IPS-NIHi11 (cell line): ENCODE measurements at regions not wholly inside any gene's neighbourhood (a gene's known extent, or its start where the extent isn't known, plus 50 kb on each side); places are given as distances from the start of the nearest gene placed in this dataset.
A peak's percentile ranks its signal among the peaks of the same experiment; 100 is the strongest.
"Not testable (repeated sequence)": the region's sequence is repeated elsewhere in the genome, so short reads cannot be mapped to it uniquely, and the experiment has no call there.

Experiments used
- DNase-seq: peaks from one replicate; pipeline ENCODE4 v3.0.0; 2012; ENCODE audit warnings: mixed read lengths, low spot score

DNA sequence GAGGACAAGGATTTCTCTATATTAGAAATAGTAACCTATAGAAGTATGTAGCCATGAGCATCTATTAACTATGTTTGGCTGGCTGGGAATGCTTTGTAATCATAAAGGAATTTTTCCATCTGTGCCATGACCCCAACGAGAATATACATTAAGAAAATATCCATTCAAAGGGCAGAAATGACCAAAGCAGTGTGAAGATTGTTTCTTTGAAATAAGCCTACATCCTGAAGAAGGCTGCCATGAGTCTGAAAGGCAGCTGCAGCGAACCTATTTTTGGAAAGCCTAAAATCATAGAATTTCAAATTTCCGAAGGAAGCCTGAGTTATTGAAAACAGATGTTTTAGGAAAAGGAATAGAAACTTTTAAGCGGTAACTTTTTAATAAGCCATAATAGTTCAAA, 244.2 kb upstream of the FOXK1 start:
- DNase-seq = no peak

DNA sequence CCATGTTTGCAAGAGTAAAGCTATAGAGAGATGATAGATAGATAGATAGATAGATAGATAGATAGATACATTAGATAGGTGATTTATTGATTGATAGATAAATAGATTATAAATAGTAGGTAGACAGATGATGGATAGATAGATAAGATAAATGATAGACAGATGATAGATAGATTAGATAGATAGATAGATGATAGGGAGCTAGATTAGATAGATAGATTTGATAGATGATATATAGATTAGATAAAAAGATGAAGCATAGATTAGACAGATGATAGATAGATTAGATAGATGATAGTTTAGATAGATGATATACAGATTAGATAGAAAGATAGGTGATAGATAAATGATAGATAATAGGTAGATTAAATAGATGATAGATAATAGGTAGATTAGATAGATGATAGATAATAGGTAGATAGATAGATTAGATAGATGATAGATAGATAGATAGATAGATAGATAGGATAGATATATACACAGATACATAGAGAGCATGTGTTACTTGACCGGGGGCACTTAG, 243.3 kb upstream of the FOXK1 start:
- no peak for DNase-seq

DNA sequence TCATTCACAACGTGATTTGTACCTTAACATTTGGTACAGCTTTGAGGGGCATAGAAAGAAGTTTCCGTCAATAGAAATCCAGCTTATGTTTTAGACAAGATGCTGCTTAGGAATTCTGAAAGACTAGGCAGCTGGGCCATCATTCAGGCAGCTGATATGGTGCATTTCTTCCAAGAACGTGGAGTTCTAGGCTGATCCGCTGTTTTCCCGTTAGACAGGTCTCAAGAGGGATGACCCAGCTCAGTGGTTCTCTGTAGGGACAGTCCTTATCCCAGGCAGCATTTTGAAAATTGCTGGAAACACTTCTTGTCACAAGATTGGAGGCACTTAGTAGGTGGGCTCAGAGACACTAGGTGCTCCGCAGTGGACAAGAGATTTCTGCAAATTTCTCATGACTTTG, 242.7 kb upstream of the FOXK1 start:
- DNase-seq = no peak

DNA sequence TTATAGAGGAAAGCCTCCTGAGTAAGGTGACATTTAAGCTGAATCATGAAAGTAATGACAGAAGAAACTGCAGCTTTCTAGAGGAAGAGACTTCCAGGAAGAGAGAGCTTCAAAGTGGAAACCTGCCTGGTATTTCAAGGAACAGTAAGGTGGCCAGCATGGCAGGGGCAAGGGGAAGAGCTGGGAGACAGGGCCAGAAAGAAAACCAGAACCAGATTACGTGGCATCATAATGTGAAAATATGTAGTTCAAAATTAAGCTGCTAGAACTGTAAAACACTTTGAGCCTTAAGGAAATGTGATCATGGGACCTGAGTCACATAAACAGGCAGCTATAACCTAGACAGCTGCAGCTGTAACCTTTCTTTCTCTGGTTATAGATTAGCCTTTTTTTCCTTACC, 238.0 kb upstream of the FOXK1 start:
- no peak for DNase-seq

DNA sequence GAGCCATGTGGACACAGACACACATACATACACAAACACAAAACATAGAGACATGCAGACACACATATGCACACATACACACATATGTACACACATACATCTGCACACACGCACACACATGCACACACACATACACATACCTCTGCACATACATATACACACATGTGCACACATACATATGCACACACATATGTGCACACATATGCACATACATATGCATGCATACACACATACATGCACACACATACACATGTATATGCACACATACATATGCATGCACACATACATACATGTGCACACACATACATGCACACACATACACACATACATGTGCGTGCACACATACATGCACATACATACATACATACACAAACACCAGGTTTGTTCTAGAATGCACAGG, 236.3 kb upstream of the FOXK1 start:
- no peak for DNase-seq

DNA sequence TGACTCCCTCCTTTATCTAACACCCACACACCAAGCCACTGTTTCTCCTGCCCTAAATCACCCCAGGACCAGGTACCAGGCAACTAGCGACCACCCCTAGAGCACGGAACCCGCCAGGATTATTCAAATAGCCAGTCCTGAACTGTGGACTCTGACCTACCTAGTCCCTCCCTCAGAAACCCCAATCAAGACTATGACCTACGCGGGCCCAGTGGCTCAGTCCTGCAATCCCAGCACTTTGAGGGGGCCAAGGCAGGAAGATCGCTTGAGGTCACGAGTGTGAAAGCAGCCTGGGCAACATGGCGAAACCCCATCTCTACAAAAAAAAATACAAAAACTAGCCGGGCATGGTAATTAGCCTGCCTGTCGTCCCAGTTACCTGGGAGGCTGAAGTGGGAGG, 232.8 kb upstream of the FOXK1 start:
- no peak for DNase-seq

DNA sequence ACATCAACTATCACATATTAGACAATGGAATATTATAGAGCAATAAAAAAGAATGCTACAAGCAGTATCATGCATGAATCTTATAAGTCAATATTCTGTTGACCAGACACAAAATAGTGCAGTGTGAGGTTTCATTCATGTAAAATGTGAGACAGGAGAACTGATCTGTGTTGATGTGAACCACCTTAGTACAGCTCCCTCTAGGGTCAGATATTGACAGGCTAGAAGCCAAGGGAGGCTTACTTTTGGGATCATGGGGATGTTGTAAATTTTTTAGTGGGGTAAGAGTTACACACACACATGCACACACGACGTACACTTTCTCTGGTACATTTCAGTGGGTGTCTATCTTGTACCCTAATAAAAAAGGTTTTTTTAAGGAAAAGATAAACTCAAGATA, 231.6 kb upstream of the FOXK1 start:
- no peak for DNase-seq

DNA sequence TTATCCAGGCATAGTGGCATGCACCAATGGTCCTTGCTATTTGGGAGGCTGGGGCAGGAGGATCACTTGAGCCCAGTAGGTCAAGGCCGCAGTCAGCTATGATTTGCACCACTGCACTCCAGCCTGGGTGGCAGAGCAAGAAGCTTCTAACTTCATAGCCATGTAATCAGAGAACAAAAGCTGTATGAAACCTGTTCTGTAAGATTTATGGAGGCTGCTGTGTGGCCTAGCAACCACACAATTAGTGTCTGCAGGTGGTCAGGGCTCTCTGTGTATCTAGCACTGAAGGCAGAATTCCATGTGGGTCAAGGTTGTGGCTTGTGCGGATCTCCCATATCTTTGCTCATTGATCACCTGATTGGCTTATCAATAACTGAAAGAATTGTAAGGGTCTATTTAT, 221.5 kb upstream of the FOXK1 start:
- no peak for DNase-seq

DNA sequence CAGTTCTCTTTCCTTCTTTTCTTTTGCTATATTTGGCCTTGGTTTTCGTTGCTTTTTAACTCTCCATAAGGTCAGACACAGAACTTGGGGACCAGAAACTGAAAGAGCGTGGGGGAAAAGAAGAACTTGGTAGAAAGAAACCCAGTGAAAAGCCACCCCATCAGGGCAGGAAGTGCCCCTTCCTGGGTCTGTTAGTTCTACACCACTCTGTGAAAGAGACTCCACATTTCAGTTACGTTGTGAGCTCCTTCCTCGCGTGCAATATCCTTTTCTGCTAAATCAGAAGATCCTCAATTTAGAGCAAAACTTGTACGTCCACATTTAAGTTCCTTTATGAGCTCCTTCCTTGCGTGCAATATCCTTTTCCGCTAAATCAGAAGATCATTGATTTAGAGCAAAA, 220.6 kb upstream of the FOXK1 start:
- no peak for DNase-seq

DNA sequence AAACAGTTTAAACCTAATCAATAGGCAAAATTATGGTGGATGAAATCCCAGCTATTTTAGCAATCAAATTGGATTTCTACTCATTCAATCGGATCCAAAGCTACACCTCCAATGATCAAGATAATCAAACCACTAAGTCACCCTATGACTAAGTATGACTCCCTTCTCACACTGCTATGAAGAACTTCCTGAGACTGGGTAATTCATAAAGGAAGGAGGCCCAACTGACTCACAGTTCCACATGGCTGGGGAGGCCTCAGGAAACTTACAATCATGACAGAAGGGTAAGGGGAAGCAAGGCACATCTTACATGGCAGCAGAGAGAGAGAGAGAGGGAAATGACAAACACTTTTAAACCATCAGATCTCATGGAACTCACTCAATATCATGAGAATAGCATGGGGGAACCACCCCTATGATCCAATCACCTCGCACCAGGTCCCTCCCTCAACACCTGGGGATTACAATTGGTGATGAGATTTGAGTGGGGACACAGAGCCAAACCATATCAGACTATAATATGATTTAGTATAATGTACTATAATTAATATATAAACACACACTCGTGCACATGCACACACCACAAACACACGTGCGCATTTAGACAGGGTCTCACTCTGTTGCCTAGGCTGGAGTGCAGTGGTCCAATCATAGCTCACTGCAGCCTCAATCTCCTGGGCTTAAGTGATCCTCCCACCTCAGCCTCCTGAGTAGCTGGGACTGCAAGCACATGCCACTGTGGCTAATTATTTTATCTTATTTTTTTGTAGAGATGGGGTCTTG, 213.6 kb upstream of the FOXK1 start:
- no peak for DNase-seq

DNA sequence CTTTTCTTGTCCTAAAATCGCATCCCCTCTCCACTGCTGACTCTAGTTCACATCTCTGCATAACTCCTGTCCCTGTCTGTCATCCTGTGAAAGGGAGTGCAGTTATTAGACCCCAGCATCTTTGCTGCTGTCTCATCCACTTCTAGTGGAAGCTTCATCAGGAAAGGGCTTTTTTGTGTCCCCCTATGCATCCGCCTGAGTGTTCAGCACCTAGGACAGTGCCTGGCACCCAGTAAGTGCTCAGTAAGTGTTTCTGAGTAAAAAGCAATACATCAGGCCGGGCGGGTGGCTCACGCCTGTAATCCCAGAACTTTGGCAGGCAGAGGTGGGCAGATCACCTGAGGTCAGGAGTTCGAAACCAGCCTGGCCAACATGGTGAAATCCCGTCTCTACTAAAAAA, 211.8 kb upstream of the FOXK1 start:
- DNase-seq = no peak

DNA sequence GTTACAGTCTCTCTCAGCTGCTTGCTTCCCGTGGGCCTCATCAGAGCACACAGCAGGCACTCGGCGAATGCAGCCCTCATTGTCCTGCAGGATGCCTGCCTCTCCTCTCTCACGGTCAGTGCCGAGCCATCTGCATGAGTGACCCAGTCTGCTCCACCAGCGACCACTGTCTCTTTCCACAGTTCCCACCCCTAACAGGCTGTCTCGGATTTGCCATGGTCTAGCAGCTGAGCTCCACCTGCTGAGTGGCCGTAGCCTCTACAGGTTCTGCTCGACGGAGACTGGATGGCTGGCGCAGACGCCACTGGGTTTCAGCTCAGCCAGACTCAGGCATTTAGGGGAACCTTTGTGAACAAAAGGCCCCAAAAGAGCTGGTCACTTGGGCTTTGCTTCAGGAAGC, 209.4 kb upstream of the FOXK1 start:
- DNase-seq = peak; percentile 23

DNA sequence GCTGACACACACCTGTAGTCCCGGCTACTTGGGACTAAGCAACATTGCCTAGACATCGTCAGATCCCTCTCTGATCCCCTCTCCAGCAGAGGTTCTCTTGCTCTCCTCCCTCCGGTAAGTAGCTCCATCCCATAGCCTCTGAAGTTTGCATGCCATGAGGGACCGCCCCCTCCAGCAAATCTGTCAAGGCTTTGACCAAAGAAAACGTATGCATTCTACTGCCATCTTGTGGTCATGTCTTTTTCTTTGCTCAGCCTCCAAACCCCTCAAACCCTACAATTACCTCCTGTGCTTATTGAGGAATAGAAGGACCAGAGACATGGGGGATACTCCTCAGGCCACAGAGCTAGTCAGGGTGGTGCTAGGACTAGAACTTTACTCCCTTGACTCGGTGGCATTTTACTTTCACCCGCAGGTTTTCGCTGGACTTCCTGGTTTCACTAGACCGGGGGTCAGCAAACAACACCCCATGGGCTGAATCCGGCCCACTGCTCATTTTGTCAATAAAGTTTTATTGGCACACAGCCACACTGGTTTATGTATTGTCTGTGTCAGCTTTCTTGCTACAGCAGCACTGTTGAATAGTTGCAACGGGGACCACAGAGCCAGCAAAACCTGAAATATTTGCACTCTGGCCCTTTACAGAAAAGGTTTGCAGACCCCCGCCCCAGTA, 202.6 kb upstream of the FOXK1 start:
- DNase-seq = peak; percentile 82

DNA sequence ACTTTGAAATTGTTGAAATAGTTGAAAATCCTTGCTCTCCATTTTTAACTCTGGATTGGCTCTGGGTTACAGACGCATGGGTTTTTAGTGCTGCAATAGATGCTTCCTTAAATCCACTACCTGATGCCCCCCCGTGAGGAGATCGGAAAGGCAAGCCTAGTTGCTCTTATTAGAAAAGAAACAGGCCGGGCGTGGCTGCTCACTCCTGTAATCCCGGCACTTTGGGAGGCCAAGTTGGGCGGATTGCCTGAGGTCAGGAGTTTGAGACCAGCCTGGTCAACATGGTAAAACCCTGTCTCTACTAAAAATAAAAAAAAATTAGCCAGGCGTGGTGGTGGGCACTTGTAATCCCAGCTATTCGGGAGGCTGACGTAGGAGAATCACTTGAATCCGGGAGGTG, 202.0 kb upstream of the FOXK1 start:
- not testable (repeated sequence) for DNase-seq

DNA sequence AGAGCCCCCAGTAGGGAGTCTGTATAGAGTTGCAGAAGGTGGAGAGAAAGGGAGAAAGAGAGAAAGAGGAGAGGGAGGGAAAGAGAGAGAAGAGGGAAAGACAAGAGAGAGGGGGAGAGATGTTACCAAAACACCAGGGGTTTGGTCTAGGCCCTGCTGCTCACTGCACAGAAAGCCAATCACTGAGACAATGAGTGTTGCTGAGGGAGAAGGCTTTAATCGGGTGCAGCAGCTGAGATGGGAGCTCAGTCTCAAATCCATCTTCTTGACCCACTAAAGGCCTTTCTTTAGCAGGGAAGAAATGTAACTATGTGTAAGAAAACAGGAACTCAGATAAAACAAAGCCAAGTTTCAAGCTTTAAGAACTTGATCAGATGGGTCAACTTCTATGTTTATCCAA, 198.2 kb upstream of the FOXK1 start:
- no peak for DNase-seq

DNA sequence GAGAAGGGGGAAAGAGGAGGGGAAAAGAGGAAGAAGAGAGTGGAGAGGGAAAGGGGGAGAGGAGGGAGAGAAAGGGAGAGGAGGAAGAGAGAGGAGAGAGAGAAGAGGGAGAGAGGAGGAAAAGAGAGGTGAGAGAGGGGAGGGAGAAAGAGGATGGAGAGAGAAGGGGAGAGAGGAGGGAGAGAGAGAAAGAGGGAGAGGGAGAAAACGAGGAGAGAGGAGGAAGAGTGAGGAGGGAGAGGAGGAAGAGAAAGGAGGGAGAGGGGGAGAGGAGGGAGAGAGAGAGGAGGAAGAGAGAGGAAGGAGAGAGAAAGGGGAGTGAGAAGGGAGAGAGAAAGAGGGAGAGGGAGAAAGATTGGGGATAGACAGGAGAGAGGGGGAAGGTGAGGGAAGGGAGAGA, 197.6 kb upstream of the FOXK1 start:
- no peak for DNase-seq

DNA sequence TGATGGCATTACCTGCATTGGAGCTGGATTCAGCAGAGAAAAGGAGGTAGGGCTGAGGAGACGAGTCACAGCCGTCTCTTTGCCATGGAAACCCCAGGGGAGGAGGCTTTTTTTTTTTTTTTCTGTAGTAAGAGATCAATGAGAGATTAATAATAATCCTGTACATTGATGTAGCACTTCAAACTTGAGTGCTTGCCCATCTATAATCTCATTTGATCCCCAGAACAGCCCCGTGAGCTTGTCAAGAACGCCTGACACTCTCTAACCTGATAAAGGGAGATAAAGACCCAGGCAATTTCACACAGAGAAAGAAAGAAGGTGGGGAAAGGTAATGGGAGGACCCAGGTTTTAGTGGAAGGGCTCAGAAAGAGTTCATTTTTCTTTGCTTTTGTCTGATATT, 195.2 kb upstream of the FOXK1 start:
- DNase-seq = no peak

DNA sequence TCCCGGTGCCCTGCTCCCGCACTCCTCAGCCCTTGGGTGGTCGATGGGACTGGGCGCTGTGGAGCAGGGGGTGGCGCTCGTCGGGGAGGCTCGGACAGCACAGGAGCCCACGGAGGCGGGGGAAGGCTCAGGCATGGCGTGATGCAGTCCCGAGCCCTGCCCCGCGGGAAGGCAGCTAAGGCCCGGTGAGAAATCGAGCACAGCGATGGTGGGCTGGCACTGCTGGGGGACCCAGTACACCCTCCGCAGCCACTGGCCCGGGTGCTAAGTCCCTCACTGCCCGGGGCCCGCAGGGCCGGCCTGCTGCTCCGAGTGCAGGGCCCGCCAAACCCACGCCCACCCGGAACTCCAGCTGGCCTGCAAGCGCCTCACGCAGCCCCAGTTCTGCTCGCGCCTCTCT, 185.2 kb upstream of the FOXK1 start:
- not testable (repeated sequence) for DNase-seq

DNA sequence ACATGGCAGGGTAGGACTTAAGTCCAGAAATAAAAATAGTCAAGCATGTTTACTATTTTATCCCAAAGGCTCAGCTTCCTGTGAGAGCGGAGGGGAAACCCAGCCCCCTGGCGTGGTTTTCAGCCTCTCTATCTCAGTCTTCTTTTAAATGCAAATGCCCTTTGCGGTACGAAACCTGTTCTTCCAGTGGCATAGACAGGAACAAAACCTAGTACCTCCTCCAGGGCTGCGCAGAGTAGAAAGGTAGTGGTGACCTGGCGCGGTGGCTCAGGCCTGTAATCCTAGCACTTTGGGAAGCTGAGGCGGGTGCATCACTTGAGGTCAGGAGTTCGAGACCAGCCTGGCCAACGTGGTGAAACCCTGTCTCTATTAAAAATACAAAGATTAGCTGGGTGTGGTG, 181.3 kb upstream of the FOXK1 start:
- peak; percentile 29 for DNase-seq

DNA sequence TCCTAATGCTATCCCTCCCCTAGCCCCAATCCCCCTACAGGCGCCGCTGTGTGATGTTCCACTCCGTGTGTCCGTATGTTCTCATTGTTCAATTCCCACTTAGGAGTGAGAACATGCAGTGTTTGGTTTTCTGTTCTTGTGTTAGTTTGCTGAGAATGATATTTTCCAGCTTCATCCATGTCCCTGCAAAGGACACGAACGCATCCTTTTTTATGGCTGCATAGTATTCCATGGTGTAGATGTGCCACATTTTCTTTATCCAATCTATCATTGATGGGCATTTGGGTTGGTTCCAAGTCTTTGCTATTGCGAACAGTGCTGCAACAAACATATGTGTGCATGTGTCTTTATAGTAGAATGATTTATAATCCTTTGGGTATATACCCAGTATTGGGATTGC, 174.2 kb upstream of the FOXK1 start:
- DNase-seq = not testable (repeated sequence)

DNA sequence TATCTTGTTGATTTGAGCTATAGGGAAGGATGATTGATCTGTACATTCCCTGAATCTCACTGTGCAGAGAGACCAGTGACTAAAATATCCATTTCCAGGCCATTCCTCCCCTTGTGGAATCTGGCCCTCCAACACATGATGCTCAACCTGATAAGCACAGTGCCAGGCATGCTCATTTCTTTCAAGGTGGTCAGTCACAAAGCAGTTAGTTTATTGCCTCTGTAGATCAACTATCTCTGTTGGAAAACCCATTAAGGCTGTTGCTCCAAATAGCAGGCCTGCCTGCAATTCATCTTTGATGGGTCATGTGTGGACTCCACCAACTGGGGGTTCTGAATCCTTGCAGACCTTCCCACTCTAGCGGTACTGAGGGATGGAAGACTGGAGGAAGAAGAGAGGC, 168.6 kb upstream of the FOXK1 start:
- DNase-seq = no peak

DNA sequence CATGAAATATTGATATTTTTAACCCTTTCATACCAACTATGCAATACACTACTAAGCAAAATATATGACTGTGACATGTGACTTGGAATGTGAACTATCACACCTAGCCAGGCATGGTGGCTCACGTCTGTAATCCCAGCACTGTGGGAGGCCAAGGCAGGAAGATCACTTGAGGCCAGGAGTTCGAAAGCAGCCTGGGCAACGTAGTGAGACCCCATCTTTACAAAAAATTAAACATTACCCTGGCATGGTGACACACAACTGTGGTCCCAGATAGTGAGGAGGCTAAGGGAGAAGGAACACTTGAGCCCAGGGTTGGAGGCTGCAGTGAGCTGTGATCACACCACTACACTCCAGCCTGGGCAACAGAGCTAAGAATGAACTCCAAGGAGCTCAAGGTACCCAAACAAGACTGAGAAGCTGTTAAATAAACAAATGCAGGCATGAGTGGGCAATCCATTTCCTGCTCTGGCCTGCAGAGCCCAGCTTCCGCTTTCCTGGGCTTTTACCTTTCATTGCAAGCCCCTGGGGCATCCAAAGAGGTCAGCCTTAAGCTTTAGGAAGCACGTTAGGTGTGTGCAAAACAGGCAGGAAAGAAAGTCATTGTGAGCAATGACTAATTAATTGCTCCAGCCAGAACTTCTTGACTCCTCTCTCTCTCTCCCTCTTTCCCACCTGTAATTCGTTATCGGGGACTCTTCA, 162.1 kb upstream of the FOXK1 start:
- DNase-seq = no peak

DNA sequence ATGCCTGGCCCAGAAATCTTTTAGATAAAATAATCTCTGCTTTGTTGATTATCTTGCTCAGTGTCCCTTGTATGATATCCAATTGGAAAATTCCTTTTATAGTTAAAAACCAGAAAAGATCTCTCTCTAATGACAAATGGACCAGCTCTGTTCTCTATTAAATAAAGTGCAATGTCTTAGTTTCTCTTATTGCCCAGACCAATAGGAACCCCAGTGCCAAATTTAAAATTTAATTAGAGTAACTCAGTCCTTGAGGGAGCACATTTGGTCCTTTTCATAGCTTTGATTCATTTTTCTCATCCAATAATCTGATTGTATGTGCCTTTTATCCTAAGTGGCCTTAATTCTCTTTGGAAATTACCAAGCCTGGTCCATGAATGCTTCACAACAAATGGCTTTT, 158.9 kb upstream of the FOXK1 start:
- no peak for DNase-seq
